ENCODE measurements at regions not wholly inside any gene's neighbourhood (a gene's known extent, or its start where the extent isn't known, plus 50 kb on each side); places are given as distances from the start of the nearest gene placed in this dataset.

- TF ChIP-seq REST (IDR thresholded peaks at IDR 0.05; ENCODE audit: unreplicated experiment): no peak
- TF ChIP-seq POLR2AphosphoS5 (IDR thresholded peaks at IDR 0.05; ENCODE audit: low read depth): no peak
- no peak for TF ChIP-seq ETS1 (IDR thresholded peaks at IDR 0.05)
- no peak for TF ChIP-seq NANOG (IDR thresholded peaks at IDR 0.05; ENCODE audit: borderline replicate concordance)
- TF ChIP-seq STAT1 (IDR thresholded peaks at IDR 0.05; ENCODE audit: unreplicated experiment): no peak
- no peak for TF ChIP-seq CTCF (conservative IDR thresholded peaks at IDR 0.05; ENCODE audit: low read depth in 2 of 2)
- TF ChIP-seq JUNB (IDR thresholded peaks at IDR 0.05; ENCODE audit: unreplicated experiment): no peak
- no peak for TF ChIP-seq ZNF331 (CRISPR knock-in tag; IDR thresholded peaks at IDR 0.05; ENCODE audit: low read depth)
- TF ChIP-seq EZH2 (IDR thresholded peaks at IDR 0.05; ENCODE audit: low read depth, unreplicated experiment): no peak
- TF ChIP-seq EZH2phosphoT487 (IDR thresholded peaks at IDR 0.05; ENCODE audit: unreplicated experiment): no peak
These were observed 294.3 kb upstream of the FSTL5 start (continued) for GRCh38 chr4:162458051-162458450.

GRCh38 chr4:162457071-162457865 is 293.5 kb upstream of the FSTL5 start:
- no peak overlapping the region for H3K27ac ChIP-seq (ENCODE audit: low read depth)
- H4K20me1 ChIP-seq (replicated peaks; ENCODE audit: insufficient read depth): no peaks in the 10 kb centered on the region
- Mint-ChIP-seq H3K9me3 (no peaks in the 10 kb centered on the region), H3K27me3 (ENCODE audit: insufficient read depth, low read depth, poor library complexity) (peaks cover 3% of the 10 kb centered on the region), H3K4me3 (no peak overlapping the region), H3K4me1 (no peaks in the 10 kb centered on the region), H3K27ac (no peak overlapping the region), H3K36me3 (ENCODE audit: low read depth) (no peaks in the 10 kb centered on the region)
- no peaks in the 10 kb centered on the region for H3K79me2 ChIP-seq (replicated peaks; ENCODE audit: insufficient read depth)
- no peak overlapping the region for H2AFZ ChIP-seq
- H3K4me2 ChIP-seq: no peak overlapping the region
- DNase-seq (ENCODE audit: low spot score) (no peak), ATAC-seq (no peak)
- peak in 1 of 2 experiments; percentile 42; a peak in 2 of 4 replicates for TF ChIP-seq CTCF (conservative IDR thresholded peaks at IDR 0.05; ENCODE audit: low read depth in 2 of 2)
- TF ChIP-seq JUNB (IDR thresholded peaks at IDR 0.05; ENCODE audit: unreplicated experiment): no peak
- H3K27me3 ChIP-seq (ENCODE audit: insufficient read depth): no peaks in the 10 kb centered on the region
- no peaks in the 10 kb centered on the region for H3K4me1 ChIP-seq (ENCODE audit: insufficient read depth)
- no peaks in the 10 kb centered on the region for H3F3A ChIP-seq (replicated peaks; ENCODE audit: low read depth)
- H3K36me3 ChIP-seq (ENCODE audit: insufficient read depth): no peaks in the 10 kb centered on the region
- H3K4me3 ChIP-seq: no peak overlapping the region
- no peaks in the 10 kb centered on the region for H3K9me2 ChIP-seq (ENCODE audit: insufficient read depth)
